Spleen (tissue), 7 donors: ENCODE measurements at regions not wholly inside any gene's neighbourhood (a gene's known extent, or its start where the extent isn't known, plus 50 kb on each side); places are given as distances from the start of the nearest gene placed in this dataset.

ENCODE experiments used
- POLR2AphosphoS5 ChIP-seq, 3 donors: sonication (generic); formaldehyde crosslinking; IDR thresholded peaks; one replicate each; pipeline ENCODE4 v1.5.1; 2017; ENCODE audit warnings: antibody characterized with exemption in 3 of 3
- TF ChIP-seq, protein P1 (sequence below), 11 experiments: fragments of 200-600 bp in 7 of 11; fragments of 450-650 bp in 4 of 11; sonication (generic) in 4 of 11; IDR thresholded peaks in 8 of 11; conservative IDR thresholded peaks in 3 of 11; 1 replicate in 7 of 11; 2 replicates in 4 of 11; pipeline versions ENCODE4 v1.4.0 to v1.8.0; 2016 to 2021; ENCODE audit warnings: antibody characterized with exemption in 11 of 11, inconsistent platforms in 4 of 11, mild to moderate bottlenecking in 1 of 11
- donor health status: DM: no; HTN: no; CAD: no; lungs with moderate emphysema.
- donor health status: DM: no; HTN: no; CAD: no.
- donor health status: DM: no; HTN: no; CAD: no.

DNA sequence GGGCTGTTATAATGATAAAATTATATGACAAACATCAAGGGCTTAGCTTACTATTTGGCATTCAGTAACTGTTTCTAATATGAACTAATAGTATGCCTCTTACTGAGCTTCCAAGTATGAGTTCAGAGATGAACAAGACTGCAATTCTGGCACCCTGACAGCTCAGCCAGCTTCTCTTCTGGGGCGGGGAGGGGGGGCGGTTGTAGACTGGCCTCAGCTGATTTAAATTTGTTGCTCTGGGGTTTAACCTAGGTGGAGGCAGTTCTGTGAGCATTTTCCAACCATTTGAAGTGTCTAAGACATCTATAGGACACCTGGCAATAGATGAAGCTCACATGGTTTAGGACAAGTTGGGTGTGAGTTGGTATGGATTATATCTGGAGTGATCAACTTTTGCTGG lies 401.9 kb downstream of the QKI start:
- TF ChIP-seq, protein P1, sequence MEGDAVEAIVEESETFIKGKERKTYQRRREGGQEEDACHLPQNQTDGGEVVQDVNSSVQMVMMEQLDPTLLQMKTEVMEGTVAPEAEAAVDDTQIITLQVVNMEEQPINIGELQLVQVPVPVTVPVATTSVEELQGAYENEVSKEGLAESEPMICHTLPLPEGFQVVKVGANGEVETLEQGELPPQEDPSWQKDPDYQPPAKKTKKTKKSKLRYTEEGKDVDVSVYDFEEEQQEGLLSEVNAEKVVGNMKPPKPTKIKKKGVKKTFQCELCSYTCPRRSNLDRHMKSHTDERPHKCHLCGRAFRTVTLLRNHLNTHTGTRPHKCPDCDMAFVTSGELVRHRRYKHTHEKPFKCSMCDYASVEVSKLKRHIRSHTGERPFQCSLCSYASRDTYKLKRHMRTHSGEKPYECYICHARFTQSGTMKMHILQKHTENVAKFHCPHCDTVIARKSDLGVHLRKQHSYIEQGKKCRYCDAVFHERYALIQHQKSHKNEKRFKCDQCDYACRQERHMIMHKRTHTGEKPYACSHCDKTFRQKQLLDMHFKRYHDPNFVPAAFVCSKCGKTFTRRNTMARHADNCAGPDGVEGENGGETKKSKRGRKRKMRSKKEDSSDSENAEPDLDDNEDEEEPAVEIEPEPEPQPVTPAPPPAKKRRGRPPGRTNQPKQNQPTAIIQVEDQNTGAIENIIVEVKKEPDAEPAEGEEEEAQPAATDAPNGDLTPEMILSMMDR (IDR thresholded peaks at IDR 0.05 in 8 of 11, conservative IDR thresholded peaks at IDR 0.05 in 3 of 11): no peak
- TF ChIP-seq POLR2AphosphoS5 (IDR thresholded peaks at IDR 0.05): no peak
